ENCODE measurements at regions not wholly inside any gene's neighbourhood (a gene's known extent, or its start where the extent isn't known, plus 50 kb on each side); places are given as distances from the start of the nearest gene placed in this dataset.

- TF ChIP-seq EZH2 (IDR thresholded peaks at IDR 0.05; ENCODE audit: insufficient read depth, poor library complexity, severe bottlenecking) (no peak), EZH2phosphoT487 (IDR thresholded peaks at IDR 0.05; ENCODE audit: insufficient read depth, low read depth) (no peak)
Observed at GRCh38 chr20:43386878-43387277, 70.8 kb upstream of the SRSF6 start.

Data from GM23248 (cell line).